PC-3 (cell line): ENCODE measurements at regions not wholly inside any gene's neighbourhood (a gene's known extent, or its start where the extent isn't known, plus 50 kb on each side); places are given as distances from the start of the nearest gene placed in this dataset.

Experiments
- ATAC-seq: fragments of 200-7000 bp; cut with Tn5 transposase; 2 replicates; pipeline ENCODE4 v1.9.1; 2020; ENCODE audit warnings: mild to moderate bottlenecking, moderate library complexity
- BruUV-seq: library from RNA; stranded (reverse); fragments of 400-500 nt; replicated peaks from 2 replicates; lab custom pipeline; 2021; lab: Mats Ljungman, UMichigan
- CTCF ChIA-PET: fragments of 300-600 bp; sonication (Branson Sonifier 250); formaldehyde crosslinking; loops from one replicate; lab custom pipeline; 2022; ENCODE audit warnings: antibody characterized with exemption; lab: Charles Lee
- POLR2A ChIA-PET: fragments of 300-600 bp; sonication (Branson Sonifier 250); formaldehyde crosslinking; loops from one replicate; lab custom pipeline; 2022; ENCODE audit warnings: antibody characterized with exemption; ENCODE audit not compliant: unreplicated experiment; lab: Charles Lee
- DNase-seq: peaks from one replicate; pipeline ENCODE4 v3.0.0-alpha.2; 2015
- H2AFZ ChIP-seq: fragments of 300-600 bp; sonication (generic); 2 replicates; pipeline ENCODE4 v1.6.0; 2016; ENCODE audit warnings: antibody characterized with exemption, low read length
- H3F3A ChIP-seq: fragments of 300-600 bp; sonication (generic); one replicate; pipeline ENCODE4 v1.6.0; 2017; ENCODE audit warnings: antibody characterized with exemption, low read length, control low read depth, mild to moderate bottlenecking; ENCODE audit not compliant: unreplicated experiment
- H3K27ac ChIP-seq: fragments of 300-600 bp; sonication (generic); 2 replicates; pipeline ENCODE4 v1.5.1; 2016; ENCODE audit warnings: mild to moderate bottlenecking, low read length
- H3K27me3 ChIP-seq: fragments of 300-600 bp; sonication (generic); 2 replicates; pipeline ENCODE4 v1.6.1; 2016; ENCODE audit warnings: low read length, mixed read lengths
- H3K36me3 ChIP-seq: fragments of 300-600 bp; sonication (generic); 2 replicates; pipeline ENCODE4 v1.6.1; 2016; ENCODE audit warnings: low read depth, mixed run types, low read length, mixed read lengths
- H3K4me1 ChIP-seq: fragments of 300-600 bp; sonication (generic); 2 replicates; pipeline ENCODE4 v1.5.1; 2016; ENCODE audit warnings: low read length; ENCODE audit not compliant: insufficient read depth
- H3K4me2 ChIP-seq: fragments of 300-600 bp; sonication (generic); 2 replicates; pipeline ENCODE4 v1.6.0; 2016; ENCODE audit warnings: low read length
- H3K4me3 ChIP-seq: fragments of 300-600 bp; sonication (generic); 2 replicates; pipeline ENCODE4 v1.5.1; 2016; ENCODE audit warnings: mild to moderate bottlenecking, low read length, mixed read lengths
- H3K79me2 ChIP-seq: fragments of 300-600 bp; sonication (generic); 2 replicates; pipeline ENCODE4 v1.6.1; 2017; ENCODE audit warnings: low read length, mixed read lengths
- H3K9ac ChIP-seq: fragments of 300-600 bp; sonication (generic); 2 replicates; pipeline ENCODE4 v1.6.0; 2016; ENCODE audit warnings: mild to moderate bottlenecking, low read length
- H3K9me2 ChIP-seq: fragments of 300-600 bp; sonication (generic); replicated peaks from 2 replicates; pipeline ENCODE4 v1.6.1; 2016; ENCODE audit warnings: mixed run types, low read length, mixed read lengths
- H3K9me3 ChIP-seq: fragments of 300-600 bp; sonication (generic); 2 replicates; pipeline ENCODE4 v1.6.1; 2016; ENCODE audit warnings: low read length, mixed read lengths
- H4K20me1 ChIP-seq: fragments of 300-600 bp; sonication (generic); 2 replicates; pipeline ENCODE4 v1.6.1; 2016; ENCODE audit warnings: low read length, mixed read lengths
- EZH2 ChIP-seq: fragments of 300-600 bp; sonication (generic); IDR thresholded peaks from one replicate; pipeline ENCODE4 v1.6.1; 2017; ENCODE audit warnings: antibody characterized with exemption, mild to moderate bottlenecking, low read length; ENCODE audit not compliant: unreplicated experiment
- EZH2phosphoT487 ChIP-seq: fragments of 300-600 bp; sonication (generic); IDR thresholded peaks from 2 replicates; pipeline ENCODE4 v1.6.1; 2018; ENCODE audit warnings: mild to moderate bottlenecking, antibody characterized with exemption, low read length, borderline replicate concordance
- intact Hi-C: fragments of 100-400 bp; cut with micrococcal nuclease; formaldehyde crosslinking; loops from 2 replicates; pipeline ENCODE4 v1.9.0; 2023
- TF ChIP-seq, protein P1 (sequence below): fragments of 300-600 bp; sonication (generic); conservative IDR thresholded peaks from 2 replicates; pipeline ENCODE4 v1.5.1; 2017; ENCODE audit warnings: antibody characterized with exemption, low read depth, mild to moderate bottlenecking, low read length

DNA sequence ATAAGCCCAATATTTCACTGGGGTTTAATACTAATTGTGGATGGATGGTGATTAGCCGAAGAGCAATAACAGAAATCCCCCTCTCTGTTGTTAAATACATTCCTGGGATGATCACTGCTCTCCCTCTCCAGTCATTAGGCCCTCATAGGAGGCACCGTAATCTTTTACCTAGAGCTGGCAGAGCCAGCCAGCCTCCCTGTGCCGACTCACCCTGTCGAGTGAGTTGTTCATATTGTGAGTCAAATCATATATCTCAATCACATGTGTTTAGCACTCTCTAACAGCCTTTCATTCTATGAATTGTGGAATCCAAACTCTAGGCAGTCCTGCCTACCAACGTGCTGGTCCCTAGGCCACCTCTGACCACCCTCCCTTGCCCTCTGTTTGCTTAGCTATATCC is 771.0 kb downstream of the IRX1 start:
- DNase-seq = no peak
- no peak for TF ChIP-seq EZH2phosphoT487
- TF ChIP-seq, protein P1, sequence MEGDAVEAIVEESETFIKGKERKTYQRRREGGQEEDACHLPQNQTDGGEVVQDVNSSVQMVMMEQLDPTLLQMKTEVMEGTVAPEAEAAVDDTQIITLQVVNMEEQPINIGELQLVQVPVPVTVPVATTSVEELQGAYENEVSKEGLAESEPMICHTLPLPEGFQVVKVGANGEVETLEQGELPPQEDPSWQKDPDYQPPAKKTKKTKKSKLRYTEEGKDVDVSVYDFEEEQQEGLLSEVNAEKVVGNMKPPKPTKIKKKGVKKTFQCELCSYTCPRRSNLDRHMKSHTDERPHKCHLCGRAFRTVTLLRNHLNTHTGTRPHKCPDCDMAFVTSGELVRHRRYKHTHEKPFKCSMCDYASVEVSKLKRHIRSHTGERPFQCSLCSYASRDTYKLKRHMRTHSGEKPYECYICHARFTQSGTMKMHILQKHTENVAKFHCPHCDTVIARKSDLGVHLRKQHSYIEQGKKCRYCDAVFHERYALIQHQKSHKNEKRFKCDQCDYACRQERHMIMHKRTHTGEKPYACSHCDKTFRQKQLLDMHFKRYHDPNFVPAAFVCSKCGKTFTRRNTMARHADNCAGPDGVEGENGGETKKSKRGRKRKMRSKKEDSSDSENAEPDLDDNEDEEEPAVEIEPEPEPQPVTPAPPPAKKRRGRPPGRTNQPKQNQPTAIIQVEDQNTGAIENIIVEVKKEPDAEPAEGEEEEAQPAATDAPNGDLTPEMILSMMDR = no peak
- H3K4me1 ChIP-seq = no peaks in the 10 kb centered on the region
- intact Hi-C loops = no loop called here
- no peak for ATAC-seq
- CTCF ChIA-PET = no interaction called here
- H2AFZ ChIP-seq = no peak overlapping the region
- H3K4me2 ChIP-seq = no peak overlapping the region
- H3K4me3 ChIP-seq = no peak overlapping the region
- no peaks in the 10 kb centered on the region for H3F3A ChIP-seq
- BruUV-seq = no TSS peak
- H3K27me3 ChIP-seq = no peaks in the 10 kb centered on the region
- no peaks in the 10 kb centered on the region for H3K9me2 ChIP-seq
- no peak overlapping the region for H3K9ac ChIP-seq
- H3K79me2 ChIP-seq = no peaks in the 10 kb centered on the region
- no peaks in the 10 kb centered on the region for H4K20me1 ChIP-seq
- H3K27ac ChIP-seq = no peak overlapping the region
- no peaks in the 10 kb centered on the region for H3K36me3 ChIP-seq
- H3K9me3 ChIP-seq = 0 out of 2 replicates have a peak, but pooled peaks cover 8% of the 10 kb centered on the region
- POLR2A ChIA-PET = no interaction called here

DNA sequence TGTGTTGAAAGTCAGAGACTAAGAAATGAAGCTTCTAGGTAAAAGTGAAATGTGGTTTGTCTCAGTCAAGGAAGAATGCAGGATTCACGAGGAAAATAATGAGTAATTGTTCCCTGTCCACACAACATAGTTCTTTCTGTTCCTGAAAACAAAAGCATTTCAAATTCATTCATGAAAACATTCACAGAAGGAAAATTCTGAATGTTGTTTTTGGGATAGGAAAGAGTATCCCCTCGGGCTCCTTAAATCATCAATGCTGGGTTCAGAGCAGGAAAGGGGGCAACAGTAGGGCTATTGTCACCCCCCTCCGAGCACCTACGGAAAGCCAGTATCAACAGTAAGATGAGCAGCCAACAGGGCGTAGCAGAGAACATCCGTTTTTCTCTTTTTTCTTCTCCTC is 769.9 kb upstream of the ADAMTS16 start:
- no peaks in the 10 kb centered on the region for H3K36me3 ChIP-seq
- H3K9me2 ChIP-seq = no peaks in the 10 kb centered on the region
- no peak for TF ChIP-seq EZH2
- TF ChIP-seq, protein P1 = no peak
- no peak overlapping the region for H3K4me3 ChIP-seq
- no peaks in the 10 kb centered on the region for H3K79me2 ChIP-seq
- no TSS peak for BruUV-seq
- POLR2A ChIA-PET = no interaction called here
- 0 out of 2 replicates have a peak, but pooled peaks cover 15% of the 10 kb centered on the region for H3K9me3 ChIP-seq
- H3K4me2 ChIP-seq = no peak overlapping the region
- H3K27ac ChIP-seq = no peak overlapping the region
- no peaks in the 10 kb centered on the region for H3K4me1 ChIP-seq
- no peaks in the 10 kb centered on the region for H3F3A ChIP-seq
- H2AFZ ChIP-seq = no peak overlapping the region
- CTCF ChIA-PET = no interaction called here
- ATAC-seq (no peak), DNase-seq (no peak)
- no peak overlapping the region for H3K9ac ChIP-seq
- H4K20me1 ChIP-seq = no peaks in the 10 kb centered on the region
- H3K27me3 ChIP-seq = no peaks in the 10 kb centered on the region
- intact Hi-C loops = no loop called here

DNA sequence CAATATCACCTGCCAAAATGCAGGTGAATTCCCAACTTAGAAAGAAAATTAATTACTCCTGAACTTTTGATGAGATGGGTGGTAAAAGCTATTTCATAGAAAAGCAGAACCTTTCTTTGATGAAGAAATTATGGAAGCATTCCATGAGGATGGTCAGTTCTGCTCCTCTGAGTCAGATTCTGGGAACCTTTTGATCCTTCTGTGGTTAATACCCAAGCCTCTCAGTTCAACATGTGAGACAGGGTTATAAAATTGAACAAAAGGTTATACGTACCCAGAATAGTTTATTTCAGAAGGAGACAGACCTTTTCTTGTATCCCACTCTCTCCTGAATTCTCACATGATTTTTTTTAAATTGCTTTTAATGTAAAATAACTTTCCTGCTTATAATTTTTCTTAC is 767.6 kb upstream of the ADAMTS16 start:
- TF ChIP-seq, protein P1 = no peak
- TF ChIP-seq EZH2 (no peak), EZH2phosphoT487 (no peak)
- Histone ChIP-seq H3K4me3 (no peak overlapping the region), H3K9me2 (no peaks in the 10 kb centered on the region), H3K4me1 (no peaks in the 10 kb centered on the region), H3K79me2 (no peaks in the 10 kb centered on the region), H2AFZ (no peak overlapping the region), H3K27me3 (no peaks in the 10 kb centered on the region), H3K36me3 (no peaks in the 10 kb centered on the region), H3K9me3 (0 out of 2 replicates have a peak, but pooled peaks cover 21% of the 10 kb centered on the region), H3F3A (no peaks in the 10 kb centered on the region), H4K20me1 (no peaks in the 10 kb centered on the region), H3K27ac (no peak overlapping the region), H3K4me2 (no peak overlapping the region), H3K9ac (no peak overlapping the region)
- CTCF ChIA-PET = no interaction called here
- BruUV-seq = no TSS peak
- DNase-seq (no peak), ATAC-seq (no peak)
- intact Hi-C loops = no loop called here
- POLR2A ChIA-PET = no interaction called here
